K562 (cell line): ENCODE measurements at regions not wholly inside any gene's neighbourhood (a gene's known extent, or its start where the extent isn't known, plus 50 kb on each side); places are given as distances from the start of the nearest gene placed in this dataset.

ENCODE experiments used
- SIX5 ChIP-seq, 2 experiments: IDR thresholded peaks; 2 replicates each; pipeline ENCODE4 v1.6.1; 2011; ENCODE audit warnings: low read length in 2 of 2, borderline replicate concordance in 1 of 2, low read depth in 1 of 2, mild to moderate bottlenecking in 1 of 2, moderate library complexity in 1 of 2; ENCODE audit not compliant: insufficient read depth in 1 of 2
- ZNF384 ChIP-seq: IDR thresholded peaks from 2 replicates; pipeline ENCODE4 v1.6.1; 2012; ENCODE audit warnings: low read depth, low read length, improper control_type of control experiment

DNA sequence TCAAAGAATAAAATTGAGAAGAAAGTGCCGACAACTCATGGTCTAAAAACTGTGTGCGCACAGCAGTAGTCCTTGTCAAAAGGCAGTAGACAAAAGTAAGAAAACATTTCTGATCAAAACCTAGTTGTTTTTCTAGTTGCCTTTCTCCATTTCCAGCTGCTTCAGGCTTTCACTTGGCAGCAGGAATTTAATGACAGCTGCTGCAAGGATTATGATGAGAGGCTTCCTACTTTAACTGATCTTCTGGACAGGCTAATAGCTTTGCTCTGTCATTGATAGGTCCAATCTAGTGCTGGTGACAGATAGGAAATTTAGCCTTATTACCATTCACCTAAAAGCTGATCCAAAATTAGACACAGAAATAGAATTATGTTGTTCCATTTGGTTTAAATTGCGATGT, 110.7 kb upstream of the SEMA3C start:
- no peak for TF ChIP-seq ZNF384
- no peak for TF ChIP-seq SIX5 (IDR thresholded peaks at IDR 0.05; ENCODE audit: borderline replicate concordance in 1 of 2, insufficient read depth in 1 of 2, low read depth in 1 of 2, low read length in 2 of 2)
